IPS-18c (cell line): ENCODE measurements at regions not wholly inside any gene's neighbourhood (a gene's known extent, or its start where the extent isn't known, plus 50 kb on each side); places are given as distances from the start of the nearest gene placed in this dataset.
"Not testable (repeated sequence)": the region's sequence is repeated elsewhere in the genome, so short reads cannot be mapped to it uniquely, and the experiment has no call there.

ENCODE experiments used
- H3K4me3 ChIP-seq: 2 replicates; pipeline ENCODE4 v1.7.0; 2013; ENCODE audit warnings: low read depth, mild to moderate bottlenecking, low read length, moderate library complexity; ENCODE audit not compliant: insufficient read depth
- H3K9me3 ChIP-seq: one replicate; pipeline ENCODE4 v1.6.1; 2013; ENCODE audit warnings: mild to moderate bottlenecking, low read length, moderate library complexity; ENCODE audit not compliant: control insufficient read depth, insufficient read depth

- H3K4me3 ChIP-seq = no peak overlapping the region
- no peaks in the 10 kb centered on the region for H3K9me3 ChIP-seq
These were observed 440.4 kb upstream of the PRR20A start for GRCh38 chr13:56700324-56700723.

- no peak overlapping the region for H3K4me3 ChIP-seq
- no peaks in the 10 kb centered on the region for H3K9me3 ChIP-seq
These were observed 434.2 kb upstream of the PRR20A start for GRCh38 chr13:56706485-56706884.

GRCh38 chr13:56713656-56714055, 427.1 kb upstream of the PRR20A start:
- Histone ChIP-seq H3K4me3 (no peak overlapping the region), H3K9me3 (no peaks in the 10 kb centered on the region)

- Histone ChIP-seq H3K4me3 (no peak overlapping the region), H3K9me3 (no peaks in the 10 kb centered on the region)
These were observed 421.9 kb upstream of the PRR20A start for GRCh38 chr13:56718791-56719190.

- no peak overlapping the region for H3K4me3 ChIP-seq
- H3K9me3 ChIP-seq = no peaks in the 10 kb centered on the region
These were observed 419.9 kb upstream of the PRR20A start for GRCh38 chr13:56720841-56721240.

- Histone ChIP-seq H3K9me3 (no peaks in the 10 kb centered on the region), H3K4me3 (peak overlapping the region; percentile 69)
These were observed 405.2 kb upstream of the PRR20A start for GRCh38 chr13:56735537-56735942.

- Histone ChIP-seq H3K4me3 (no peak overlapping the region), H3K9me3 (no peaks in the 10 kb centered on the region)
These were observed 403.8 kb upstream of the PRR20A start for GRCh38 chr13:56736966-56737365.

- Histone ChIP-seq H3K9me3 (no peaks in the 10 kb centered on the region), H3K4me3 (no peak overlapping the region)
These were observed 388.1 kb upstream of the PRR20A start for GRCh38 chr13:56752636-56753035.

GRCh38 chr13:56755181-56755935, 385.4 kb upstream of the PRR20A start:
- Histone ChIP-seq H3K4me3 (no peak overlapping the region), H3K9me3 (no peaks in the 10 kb centered on the region)

GRCh38 chr13:56763333-56763732, 377.4 kb upstream of the PRR20A start:
- not testable (repeated sequence) for H3K4me3 ChIP-seq, H3K9me3 ChIP-seq

- Histone ChIP-seq H3K9me3 (no peaks in the 10 kb centered on the region), H3K4me3 (no peak overlapping the region)
These were observed 367.6 kb upstream of the PRR20A start for GRCh38 chr13:56773148-56773547.

GRCh38 chr13:56789527-56789926, 351.2 kb upstream of the PRR20A start:
- Histone ChIP-seq H3K9me3 (no peaks in the 10 kb centered on the region), H3K4me3 (no peak overlapping the region)

- H3K9me3 ChIP-seq = peaks cover 4% of the 10 kb centered on the region
- no peak overlapping the region for H3K4me3 ChIP-seq
These were observed 303.6 kb upstream of the PRR20A start for GRCh38 chr13:56837161-56837560.

GRCh38 chr13:56850852-56851251, 289.9 kb upstream of the PRR20A start:
- H3K4me3 ChIP-seq = no peak overlapping the region

GRCh38 chr13:56861476-56861875, 279.2 kb upstream of the PRR20A start:
- no peaks in the 10 kb centered on the region for H3K9me3 ChIP-seq

More at GRCh38 chr13:56850852-56851251, 289.9 kb upstream of the PRR20A start:
- H3K9me3 ChIP-seq = no peaks in the 10 kb centered on the region

GRCh38 chr13:56864451-56864850, 276.3 kb upstream of the PRR20A start:
- no peak overlapping the region for H3K4me3 ChIP-seq

More at GRCh38 chr13:56861476-56861875, 279.2 kb upstream of the PRR20A start:
- H3K4me3 ChIP-seq = no peak overlapping the region

GRCh38 chr13:56865416-56865815, 275.3 kb upstream of the PRR20A start:
- no peaks in the 10 kb centered on the region for H3K9me3 ChIP-seq
- no peak overlapping the region for H3K4me3 ChIP-seq

More at GRCh38 chr13:56864451-56864850, 276.3 kb upstream of the PRR20A start:
- no peaks in the 10 kb centered on the region for H3K9me3 ChIP-seq

- Histone ChIP-seq H3K4me3 (no peak overlapping the region), H3K9me3 (no peaks in the 10 kb centered on the region)
These were observed 271.0 kb upstream of the PRR20A start for GRCh38 chr13:56869671-56870070.

GRCh38 chr13:56886398-56886797, 254.3 kb upstream of the PRR20A start:
- Histone ChIP-seq H3K4me3 (no peak overlapping the region), H3K9me3 (no peaks in the 10 kb centered on the region)
